Neural cell (in vitro differentiated cells): ENCODE measurements at regions not wholly inside any gene's neighbourhood (a gene's known extent, or its start where the extent isn't known, plus 50 kb on each side); places are given as distances from the start of the nearest gene placed in this dataset.

Source experiments
- CTCF ChIP-seq: fragments of 450-650 bp; IDR thresholded peaks from 2 replicates; pipeline ENCODE4 v1.5.1; 2014; ENCODE audit warnings: antibody characterized with exemption, mild to moderate bottlenecking, moderate library complexity; ENCODE audit not compliant: poor library complexity, severe bottlenecking
- EZH2 ChIP-seq: fragments of 200-600, 300-800 bp; shearing (Covaris generic), sonication (generic); IDR thresholded peaks from 2 replicates; pipeline ENCODE4 v1.6.1; 2014; ENCODE audit warnings: antibody characterized with exemption, low read length, borderline replicate concordance, mild to moderate bottlenecking; ENCODE audit not compliant: insufficient read depth, poor library complexity, severe bottlenecking
- POLR2AphosphoS5 ChIP-seq: IDR thresholded peaks from 2 replicates; pipeline ENCODE4 v1.6.1; 2012
- TAF1 ChIP-seq: IDR thresholded peaks from 2 replicates; pipeline ENCODE4 v1.6.1; 2012; ENCODE audit warnings: low read depth

DNA sequence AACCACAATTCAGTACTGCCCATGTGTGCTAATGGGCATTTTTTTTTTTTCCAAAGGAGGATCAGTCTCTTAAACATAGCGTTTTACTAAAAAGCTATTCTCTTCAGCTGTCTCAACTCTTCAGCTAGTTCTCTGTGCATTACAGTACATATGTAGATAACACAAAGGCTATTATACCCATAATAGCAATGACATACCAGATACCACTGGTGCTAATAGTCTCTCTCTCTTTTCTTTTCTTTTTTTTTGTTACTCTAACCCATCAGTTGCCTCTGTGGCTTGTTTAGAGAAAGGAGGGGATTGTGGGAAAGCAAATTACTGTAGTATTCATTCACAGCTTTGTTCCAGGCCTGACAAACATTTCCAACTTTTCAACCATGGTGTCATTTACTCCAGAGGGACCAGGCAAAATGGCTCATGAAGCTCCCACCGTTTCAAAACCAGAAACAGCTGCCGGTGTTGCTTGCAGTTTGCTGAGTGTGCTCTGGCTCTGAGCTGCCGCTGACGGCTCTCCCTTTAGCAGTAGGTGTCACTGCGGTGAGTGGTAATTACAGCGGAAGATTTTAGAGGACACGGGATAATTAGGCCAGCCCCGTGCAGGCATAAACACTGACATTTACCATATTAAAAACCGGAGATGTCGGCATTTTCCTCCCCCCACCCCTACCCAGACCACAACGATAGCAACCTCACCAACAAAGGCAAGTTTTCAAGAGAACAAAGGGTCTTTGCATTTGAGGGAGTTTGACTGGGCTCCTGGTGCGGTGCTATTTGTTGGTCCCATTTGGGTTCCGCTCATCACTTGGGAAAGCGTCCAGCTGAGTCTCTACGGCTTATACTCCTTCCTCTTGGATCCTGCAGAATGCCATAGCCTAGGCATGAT lies 1005.5 kb downstream of the KCNMA1 start:
- TF ChIP-seq EZH2 (no peak), CTCF (no peak), POLR2AphosphoS5 (peak; percentile 78), TAF1 (no peak)
